Astrocyte (in vitro differentiated cells and primary cell): ENCODE measurements at regions not wholly inside any gene's neighbourhood (a gene's known extent, or its start where the extent isn't known, plus 50 kb on each side); places are given as distances from the start of the nearest gene placed in this dataset.

Experiments
- CTCF ChIP-seq: IDR thresholded peaks from 2 replicates; pipeline ENCODE4 v1.5.1; 2011; ENCODE audit warnings: low read depth, mild to moderate bottlenecking, inconsistent platforms, low read length, moderate library complexity; ENCODE audit not compliant: insufficient read depth
- EZH2 ChIP-seq: IDR thresholded peaks from 2 replicates; pipeline ENCODE4 v1.6.1; 2012; ENCODE audit warnings: mild to moderate bottlenecking, low read length, inconsistent platforms; ENCODE audit not compliant: insufficient read depth

GRCh38 chr18:73614812-73615211, 532.8 kb downstream of the FBXO15 start:
- TF ChIP-seq CTCF (no peak), EZH2 (no peak)
